ENCODE measurements at regions not wholly inside any gene's neighbourhood (a gene's known extent, or its start where the extent isn't known, plus 50 kb on each side); places are given as distances from the start of the nearest gene placed in this dataset.
"Not testable (repeated sequence)": the region's sequence is repeated elsewhere in the genome, so short reads cannot be mapped to it uniquely, and the experiment has no call there.

DNA sequence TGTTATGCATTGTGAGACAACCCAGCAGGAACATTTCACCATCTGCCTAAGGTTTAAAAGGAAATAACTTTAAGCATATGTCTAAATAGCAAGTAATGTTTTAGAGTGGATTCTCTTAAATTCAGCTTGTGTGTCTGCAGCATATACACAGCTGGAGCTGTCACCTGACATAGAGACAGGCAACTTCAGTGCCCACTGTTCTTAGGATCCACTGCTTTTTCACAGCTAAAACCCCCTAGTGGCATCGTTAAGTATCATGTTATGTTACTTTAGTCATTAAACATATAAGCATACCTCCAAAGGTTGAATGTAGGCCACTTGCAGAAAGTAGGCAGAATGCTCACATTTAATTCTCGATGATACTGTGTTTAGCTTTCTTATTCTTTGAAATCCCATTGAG is 2169.0 kb upstream of the DEFB115 start:
- H3K36me3 Mint-ChIP-seq (ENCODE audit: insufficient read depth); H3K27me3 Mint-ChIP-seq; H3K27ac Mint-ChIP-seq; H3K4me1 Mint-ChIP-seq (ENCODE audit: low read depth in 2 of 2); DNase-seq; H3K4me3 Mint-ChIP-seq; ATAC-seq (replicated peaks): not testable (repeated sequence)
- H3K9me3 Mint-ChIP-seq, result peaks cover 9 to 12% of the 10 kb centered on the region in 2 donors

DNA sequence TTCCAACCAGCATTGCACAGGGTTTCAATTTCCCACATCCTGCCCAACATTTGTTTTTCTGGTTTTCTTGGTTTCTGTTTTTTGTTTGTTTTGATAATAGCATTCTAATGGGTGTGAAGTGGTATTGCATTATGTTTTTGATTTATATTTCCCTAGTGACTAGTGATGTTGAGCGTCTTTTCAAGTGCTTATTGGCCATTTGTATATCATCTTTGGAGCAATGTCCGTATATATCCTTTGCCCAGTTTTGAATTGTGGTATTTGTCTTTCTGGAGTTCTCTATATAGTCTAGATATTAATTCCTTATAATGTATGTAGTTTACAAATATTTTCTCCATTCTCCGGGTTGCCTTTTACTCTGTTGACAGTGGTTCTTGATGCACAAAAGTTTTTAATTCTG is 2168.1 kb upstream of the DEFB115 start:
- not testable (repeated sequence) for H3K4me3 Mint-ChIP-seq; H3K9me3 Mint-ChIP-seq; H3K4me1 Mint-ChIP-seq (ENCODE audit: low read depth in 2 of 2); ATAC-seq (replicated peaks); H3K27ac Mint-ChIP-seq; H3K36me3 Mint-ChIP-seq (ENCODE audit: insufficient read depth); DNase-seq; H3K27me3 Mint-ChIP-seq

DNA sequence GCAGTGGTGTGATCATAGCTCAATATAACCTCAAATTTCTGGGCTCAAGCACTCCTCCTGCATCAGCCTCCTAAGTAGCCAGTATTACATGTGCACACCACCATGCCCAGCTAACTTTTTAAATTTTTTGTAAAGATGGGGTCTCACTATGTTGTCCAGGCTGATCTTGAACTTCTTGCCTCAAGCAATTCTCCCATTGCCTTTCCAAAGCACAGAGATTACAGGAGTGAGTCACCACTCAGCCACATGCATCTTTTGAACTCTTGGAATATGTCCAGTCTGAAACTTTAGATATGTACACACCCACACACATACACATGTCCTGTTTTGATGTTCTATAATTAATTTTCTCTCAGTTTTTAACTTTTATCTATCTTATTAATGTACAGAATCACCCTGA is 2163.5 kb upstream of the DEFB115 start:
- ATAC-seq (replicated peaks); DNase-seq; H3K27ac Mint-ChIP-seq; H3K9me3 Mint-ChIP-seq; H3K27me3 Mint-ChIP-seq; H3K36me3 Mint-ChIP-seq (ENCODE audit: insufficient read depth); H3K4me1 Mint-ChIP-seq (ENCODE audit: low read depth in 2 of 2); H3K4me3 Mint-ChIP-seq: not testable (repeated sequence)

GRCh38 chr20:29096695-29097094 is 2160.8 kb upstream of the DEFB115 start:
- not testable (repeated sequence) for H3K27me3 Mint-ChIP-seq; H3K36me3 Mint-ChIP-seq (ENCODE audit: insufficient read depth); H3K4me3 Mint-ChIP-seq; H3K27ac Mint-ChIP-seq; DNase-seq; H3K9me3 Mint-ChIP-seq; H3K4me1 Mint-ChIP-seq (ENCODE audit: low read depth in 2 of 2); ATAC-seq (replicated peaks)

DNA sequence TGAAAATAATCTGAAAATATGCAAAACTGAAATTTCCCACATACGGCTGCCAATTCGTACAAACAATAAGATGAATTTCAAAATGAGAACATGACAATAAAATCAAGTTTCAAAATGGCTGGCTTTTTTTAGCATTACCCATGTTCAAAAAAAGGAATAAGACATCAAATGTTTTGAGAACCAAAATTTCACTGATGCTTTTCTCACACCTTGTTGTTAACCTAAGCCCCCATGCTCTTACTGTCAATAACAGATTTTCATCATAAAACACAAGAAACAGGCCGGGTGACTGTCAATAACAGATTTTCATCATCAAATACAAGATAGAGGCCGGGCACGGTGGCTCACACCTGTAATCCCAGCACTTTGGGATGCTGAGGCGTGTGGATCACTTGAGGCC is 2149.6 kb upstream of the DEFB115 start:
- H3K27me3 Mint-ChIP-seq; ATAC-seq (replicated peaks): not testable (repeated sequence)

GRCh38 chr20:29109386-29109785 is 2148.1 kb upstream of the DEFB115 start:
- H3K36me3 Mint-ChIP-seq (ENCODE audit: insufficient read depth); ATAC-seq (replicated peaks); H3K4me3 Mint-ChIP-seq; H3K27ac Mint-ChIP-seq; H3K4me1 Mint-ChIP-seq (ENCODE audit: low read depth in 2 of 2); DNase-seq; H3K27me3 Mint-ChIP-seq: not testable (repeated sequence)
- H3K9me3 Mint-ChIP-seq, result peaks cover 1 to 22% of the 10 kb centered on the region in 2 donors

More for the DNA sequence above, 2149.6 kb upstream of the DEFB115 start:
- not testable (repeated sequence) for H3K4me1 Mint-ChIP-seq (ENCODE audit: low read depth in 2 of 2); H3K27ac Mint-ChIP-seq; H3K4me3 Mint-ChIP-seq; DNase-seq; H3K36me3 Mint-ChIP-seq (ENCODE audit: insufficient read depth)
- H3K9me3 Mint-ChIP-seq, result peaks cover 1 to 12% of the 10 kb centered on the region in 2 donors

- H3K9me3 Mint-ChIP-seq, result peaks cover 4 to 41% of the 10 kb centered on the region in 2 donors
- DNase-seq; H3K27me3 Mint-ChIP-seq; H3K36me3 Mint-ChIP-seq (ENCODE audit: insufficient read depth); ATAC-seq (replicated peaks); H3K4me3 Mint-ChIP-seq; H3K27ac Mint-ChIP-seq; H3K4me1 Mint-ChIP-seq (ENCODE audit: low read depth in 2 of 2): not testable (repeated sequence)
Measured at GRCh38 chr20:29115097-29115496, 2142.4 kb upstream of the DEFB115 start.

DNA sequence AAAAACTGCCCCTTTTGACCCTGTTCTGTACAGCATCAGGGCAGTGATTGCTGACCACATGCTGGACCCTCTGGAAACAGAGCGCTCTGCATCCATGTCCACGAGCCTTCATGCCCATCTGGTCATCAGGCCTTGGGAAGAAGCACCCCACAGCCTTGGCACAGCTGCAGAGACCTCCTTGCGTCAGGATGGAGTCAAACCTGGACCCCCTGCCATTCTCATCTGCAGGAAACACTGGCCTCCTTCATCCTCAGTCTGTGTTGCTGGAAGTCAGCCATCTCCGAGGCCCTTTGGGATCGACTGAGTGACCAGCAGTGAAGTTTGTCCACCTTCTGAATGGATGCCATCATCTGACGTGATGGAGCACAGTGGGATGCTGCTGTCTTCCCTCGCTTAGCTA is 2138.3 kb upstream of the DEFB115 start:
- no peaks in the 10 kb centered on the region for H3K27me3 Mint-ChIP-seq
- H3K27ac Mint-ChIP-seq, result no peak overlapping the region
- H3K4me3 Mint-ChIP-seq, result no peak overlapping the region
- H3K4me1 Mint-ChIP-seq (ENCODE audit: low read depth in 2 of 2), result no peaks in the 10 kb centered on the region
- H3K36me3 Mint-ChIP-seq (ENCODE audit: insufficient read depth), result no peaks in the 10 kb centered on the region
- ATAC-seq (replicated peaks), result no peak
- peaks cover 8 to 63% of the 10 kb centered on the region in 2 donors for H3K9me3 Mint-ChIP-seq
- DNase-seq, result no peak

DNA sequence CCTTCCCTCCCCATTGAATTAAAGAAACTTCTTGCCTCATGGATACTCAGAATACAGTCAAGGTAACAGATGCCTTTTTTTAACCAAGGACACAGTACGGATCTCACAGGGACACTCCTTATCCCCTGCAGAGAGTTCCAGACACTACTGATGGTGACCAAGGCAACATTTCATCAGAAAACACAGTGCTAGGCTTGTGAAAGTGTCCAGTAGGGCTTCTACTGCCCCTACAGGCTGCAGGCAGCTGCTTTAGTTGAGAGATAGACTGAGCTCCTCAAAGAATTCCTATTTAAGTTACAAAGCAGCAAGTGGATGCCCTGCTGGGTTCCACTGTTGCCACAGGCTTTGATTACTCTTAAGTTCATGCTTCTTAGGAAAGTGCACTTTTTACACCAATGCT is 2137.8 kb upstream of the DEFB115 start:
- DNase-seq; H3K4me1 Mint-ChIP-seq (ENCODE audit: low read depth in 2 of 2); H3K36me3 Mint-ChIP-seq (ENCODE audit: insufficient read depth); H3K27me3 Mint-ChIP-seq; H3K4me3 Mint-ChIP-seq; ATAC-seq (replicated peaks); H3K27ac Mint-ChIP-seq: not testable (repeated sequence)
- peaks cover 8 to 63% of the 10 kb centered on the region in 2 donors for H3K9me3 Mint-ChIP-seq

- not testable (repeated sequence) for H3K27me3 Mint-ChIP-seq; ATAC-seq (replicated peaks); H3K4me3 Mint-ChIP-seq; DNase-seq; H3K36me3 Mint-ChIP-seq (ENCODE audit: insufficient read depth); H3K4me1 Mint-ChIP-seq (ENCODE audit: low read depth in 2 of 2); H3K27ac Mint-ChIP-seq
- peaks cover 8 to 63% of the 10 kb centered on the region in 2 donors for H3K9me3 Mint-ChIP-seq
Measured at GRCh38 chr20:29120088-29120487, 2137.4 kb upstream of the DEFB115 start.

GRCh38 chr20:29120575-29120974 is 2136.9 kb upstream of the DEFB115 start:
- not testable (repeated sequence) for ATAC-seq (replicated peaks); H3K27ac Mint-ChIP-seq; H3K27me3 Mint-ChIP-seq; DNase-seq; H3K4me3 Mint-ChIP-seq; H3K4me1 Mint-ChIP-seq (ENCODE audit: low read depth in 2 of 2); H3K36me3 Mint-ChIP-seq (ENCODE audit: insufficient read depth)
- peaks cover 8 to 58% of the 10 kb centered on the region in 2 donors for H3K9me3 Mint-ChIP-seq

DNA sequence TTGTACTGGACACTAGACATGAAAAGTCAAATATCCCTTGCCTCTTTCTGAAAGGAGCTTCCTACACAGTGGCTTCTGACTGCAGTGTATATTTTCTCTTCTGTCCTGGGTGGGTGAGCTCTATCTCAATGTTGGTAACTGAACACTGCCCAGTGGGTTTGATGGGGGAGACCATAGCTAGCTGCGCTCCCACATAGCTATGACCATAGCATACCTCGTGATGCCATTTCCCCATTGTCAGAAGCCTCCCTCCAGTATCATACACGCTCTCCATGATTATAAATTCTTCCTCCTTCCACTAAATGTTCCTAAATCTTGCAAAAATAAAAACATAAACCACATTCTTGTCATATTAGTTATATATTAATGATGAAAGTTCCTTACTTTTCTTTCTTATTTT is 2134.7 kb upstream of the DEFB115 start:
- not testable (repeated sequence) for H3K4me1 Mint-ChIP-seq (ENCODE audit: low read depth in 2 of 2); H3K36me3 Mint-ChIP-seq (ENCODE audit: insufficient read depth); DNase-seq; H3K4me3 Mint-ChIP-seq; H3K27ac Mint-ChIP-seq; H3K27me3 Mint-ChIP-seq; ATAC-seq (replicated peaks)
- H3K9me3 Mint-ChIP-seq, result peaks cover 6 to 50% of the 10 kb centered on the region in 2 donors

DNA sequence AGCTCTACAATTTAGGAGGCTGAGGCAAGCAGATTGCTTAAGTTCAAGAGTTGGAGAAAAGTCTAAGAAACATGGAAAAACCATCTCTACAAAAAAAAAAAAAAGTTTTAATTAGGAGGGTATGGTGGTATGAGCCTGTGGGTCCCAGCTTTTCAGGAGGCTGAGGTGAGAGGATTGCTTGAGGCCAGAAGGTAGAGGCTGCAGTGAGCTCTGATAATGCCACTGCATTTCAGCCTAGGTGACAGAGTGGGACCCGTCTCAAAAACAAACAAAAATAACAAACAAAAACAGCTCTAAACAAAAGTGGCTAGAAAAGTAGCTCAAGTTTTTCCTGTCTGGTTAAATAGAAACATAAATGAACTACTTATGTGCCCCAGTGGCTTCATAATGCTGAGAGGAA is 2133.6 kb upstream of the DEFB115 start:
- no peak for ATAC-seq (replicated peaks)
- Mint-ChIP-seq H3K4me1 (ENCODE audit: low read depth in 2 of 2) (no peaks in the 10 kb centered on the region), H3K9me3 (peaks cover 6 to 45% of the 10 kb centered on the region in 2 donors), H3K27ac (no peak overlapping the region), H3K4me3 (no peak overlapping the region), H3K36me3 (ENCODE audit: insufficient read depth) (no peaks in the 10 kb centered on the region), H3K27me3 (no peaks in the 10 kb centered on the region)
- DNase-seq, result no peak
